A673 (cell line): ENCODE measurements at regions not wholly inside any gene's neighbourhood (a gene's known extent, or its start where the extent isn't known, plus 50 kb on each side); places are given as distances from the start of the nearest gene placed in this dataset.

Source experiments
- CTCF ChIP-seq: fragments of 300-800, 200-600 bp; sonication (generic); conservative IDR thresholded peaks from 2 replicates; pipeline ENCODE4 v1.5.1; 2017; ENCODE audit warnings: low read depth, mild to moderate bottlenecking, antibody characterized with exemption, low read length, moderate library complexity, mixed read lengths
- EZH2 ChIP-seq: fragments of 200-600 bp; sonication (generic); IDR thresholded peaks from 2 replicates; pipeline ENCODE4 v1.6.1; 2017; ENCODE audit warnings: borderline replicate concordance, low read depth, mild to moderate bottlenecking, mixed read lengths, antibody characterized with exemption, low read length; ENCODE audit not compliant: poor library complexity, severe bottlenecking

GRCh38 chr1:96559181-96559580 is 162.4 kb upstream of the PTBP2 start:
- no peak for TF ChIP-seq CTCF
- TF ChIP-seq EZH2 = no peak
